Loucy (cell line): ENCODE measurements at regions not wholly inside any gene's neighbourhood (a gene's known extent, or its start where the extent isn't known, plus 50 kb on each side); places are given as distances from the start of the nearest gene placed in this dataset.

Source experiments
- CTCF ChIP-seq: fragments of 200-600 bp; sonication (generic); conservative IDR thresholded peaks from 2 replicates; pipeline ENCODE4 v1.5.1; 2014; ENCODE audit warnings: mild to moderate bottlenecking, antibody characterized with exemption, low read length
- EZH2phosphoT487 ChIP-seq: fragments of 200-600 bp; IDR thresholded peaks from 2 replicates; pipeline ENCODE4 v1.6.1; 2018; ENCODE audit warnings: antibody characterized with exemption, mild to moderate bottlenecking, moderate library complexity, borderline replicate concordance

GRCh38 chr6:155985660-155986138, 530.1 kb upstream of the NOX3 start:
- TF ChIP-seq CTCF (no peak), EZH2phosphoT487 (no peak)
